ENCODE measurements at regions not wholly inside any gene's neighbourhood (a gene's known extent, or its start where the extent isn't known, plus 50 kb on each side); places are given as distances from the start of the nearest gene placed in this dataset.

DNA sequence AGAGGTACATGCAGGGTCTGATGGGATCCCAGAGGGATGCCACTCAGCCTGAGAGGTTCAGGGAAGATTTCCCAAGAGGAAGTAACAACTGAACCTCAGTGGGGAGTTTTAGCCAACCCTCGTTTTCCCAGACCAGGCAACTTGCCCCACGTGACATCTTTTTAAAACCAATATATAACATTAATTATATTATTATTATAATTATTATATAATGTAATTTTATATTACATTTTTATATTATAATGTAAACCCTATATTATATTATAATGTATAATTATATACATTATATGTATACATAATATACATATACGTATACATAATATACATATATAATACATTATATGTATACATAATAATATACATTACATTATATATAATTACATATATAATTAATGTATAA is 62.8 kb upstream of the WWC1 start:
- H3K4me3 ChIP-seq (ENCODE audit: low read depth, low read length): no peak overlapping the region
- no peak for DNase-seq (ENCODE audit: low read depth)
- TF ChIP-seq, protein P1, sequence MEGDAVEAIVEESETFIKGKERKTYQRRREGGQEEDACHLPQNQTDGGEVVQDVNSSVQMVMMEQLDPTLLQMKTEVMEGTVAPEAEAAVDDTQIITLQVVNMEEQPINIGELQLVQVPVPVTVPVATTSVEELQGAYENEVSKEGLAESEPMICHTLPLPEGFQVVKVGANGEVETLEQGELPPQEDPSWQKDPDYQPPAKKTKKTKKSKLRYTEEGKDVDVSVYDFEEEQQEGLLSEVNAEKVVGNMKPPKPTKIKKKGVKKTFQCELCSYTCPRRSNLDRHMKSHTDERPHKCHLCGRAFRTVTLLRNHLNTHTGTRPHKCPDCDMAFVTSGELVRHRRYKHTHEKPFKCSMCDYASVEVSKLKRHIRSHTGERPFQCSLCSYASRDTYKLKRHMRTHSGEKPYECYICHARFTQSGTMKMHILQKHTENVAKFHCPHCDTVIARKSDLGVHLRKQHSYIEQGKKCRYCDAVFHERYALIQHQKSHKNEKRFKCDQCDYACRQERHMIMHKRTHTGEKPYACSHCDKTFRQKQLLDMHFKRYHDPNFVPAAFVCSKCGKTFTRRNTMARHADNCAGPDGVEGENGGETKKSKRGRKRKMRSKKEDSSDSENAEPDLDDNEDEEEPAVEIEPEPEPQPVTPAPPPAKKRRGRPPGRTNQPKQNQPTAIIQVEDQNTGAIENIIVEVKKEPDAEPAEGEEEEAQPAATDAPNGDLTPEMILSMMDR (IDR thresholded peaks at IDR 0.05; ENCODE audit: control insufficient read depth, extremely low read depth, insufficient read depth): no peak

DNA sequence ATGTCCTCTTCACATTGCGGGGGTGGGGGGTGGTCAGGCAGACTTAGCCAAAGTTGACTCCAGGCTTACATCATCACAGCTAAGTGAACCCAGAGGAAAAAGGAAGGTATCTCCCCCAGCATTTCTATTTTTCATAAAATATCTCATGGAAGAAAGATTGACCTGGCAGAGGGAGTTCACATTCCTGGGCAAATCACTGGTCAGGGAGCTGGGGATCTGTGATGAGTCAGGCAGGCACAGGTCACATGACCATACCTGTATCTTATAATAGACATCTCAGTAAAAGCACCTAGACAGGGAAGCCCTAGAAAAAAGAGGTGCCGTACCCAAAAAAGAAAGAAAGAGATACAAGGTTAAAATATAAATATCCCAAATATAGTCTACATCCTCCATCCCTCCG is 57.3 kb upstream of the WWC1 start:
- DNase-seq (ENCODE audit: low read depth): no peak
- TF ChIP-seq, protein P1 (IDR thresholded peaks at IDR 0.05; ENCODE audit: control insufficient read depth, extremely low read depth, insufficient read depth): no peak
- no peak overlapping the region for H3K4me3 ChIP-seq (ENCODE audit: low read depth, low read length)

DNA sequence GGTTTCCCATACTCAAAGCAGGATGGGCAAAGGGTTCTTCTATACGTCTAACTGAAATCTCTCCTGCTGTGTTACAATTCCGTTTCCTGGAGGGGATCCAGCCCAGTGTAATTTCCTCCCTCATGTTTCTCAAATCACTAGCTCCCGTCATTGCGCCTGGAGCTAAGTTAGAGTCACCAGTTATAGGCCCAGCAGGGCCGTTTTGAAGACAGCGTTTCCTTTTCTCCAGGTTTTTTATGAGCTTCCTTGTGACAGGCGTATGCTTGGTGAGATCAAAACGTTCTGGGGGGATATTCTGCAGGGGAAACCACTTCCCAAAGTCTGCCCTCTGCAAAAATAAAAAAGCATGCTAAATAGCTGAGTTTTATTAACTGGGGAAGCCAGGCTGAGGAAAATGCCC is 53.0 kb upstream of the WWC1 start:
- TF ChIP-seq, protein P1 (IDR thresholded peaks at IDR 0.05; ENCODE audit: control insufficient read depth, extremely low read depth, insufficient read depth): no peak
- no peak overlapping the region for H3K4me3 ChIP-seq (ENCODE audit: low read depth, low read length)
- DNase-seq (ENCODE audit: low read depth): no peak

DNA sequence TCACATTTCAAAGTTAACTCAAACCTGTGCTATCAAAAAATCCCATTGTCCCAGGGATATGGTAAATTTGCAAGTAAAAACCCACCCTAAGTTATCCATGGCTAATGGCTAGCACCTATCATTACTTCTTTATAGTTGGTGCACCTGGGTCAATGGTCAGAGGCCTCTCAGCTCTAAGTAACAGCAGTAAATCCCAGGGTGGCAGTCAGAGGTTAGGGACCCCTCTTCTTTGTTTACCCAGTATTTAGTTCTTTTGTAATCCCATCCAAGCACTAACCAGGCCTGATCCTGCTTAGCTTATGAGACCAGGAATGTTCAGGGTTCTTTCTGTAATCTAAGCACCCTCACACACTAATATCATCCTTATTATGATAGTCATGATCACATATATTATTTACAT is 52.1 kb upstream of the WWC1 start:
- DNase-seq (ENCODE audit: low read depth): no peak
- no peak overlapping the region for H3K4me3 ChIP-seq (ENCODE audit: low read depth, low read length)
- TF ChIP-seq, protein P1 (IDR thresholded peaks at IDR 0.05; ENCODE audit: control insufficient read depth, extremely low read depth, insufficient read depth): no peak

All from LNCaP clone FGC (cell line).